ENCODE measurements at regions not wholly inside any gene's neighbourhood (a gene's known extent, or its start where the extent isn't known, plus 50 kb on each side); places are given as distances from the start of the nearest gene placed in this dataset.

DNA sequence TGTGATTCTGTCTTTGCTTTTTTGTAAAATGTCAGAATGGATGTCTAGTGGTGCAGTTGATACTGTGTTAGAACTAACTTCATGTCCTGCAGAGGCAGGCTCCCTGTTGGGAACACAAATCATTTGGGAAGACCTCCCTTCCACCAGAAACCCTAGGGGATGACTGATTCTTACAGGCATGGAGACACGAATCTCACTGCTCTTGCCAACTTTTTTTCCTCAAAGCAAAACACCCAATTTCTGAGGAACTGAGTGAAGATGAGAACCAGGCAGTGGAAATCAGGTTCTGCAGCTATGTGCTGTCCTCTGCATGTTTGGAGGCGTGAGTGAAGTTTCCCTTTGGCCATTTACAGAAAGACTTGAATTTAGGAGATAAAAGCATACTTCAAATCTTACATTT lies 87.5 kb upstream of the CSNK1A1L start:
- TF ChIP-seq EGR1 (IDR thresholded peaks at IDR 0.05) (no peak), EP300 (IDR thresholded peaks at IDR 0.05; ENCODE audit: borderline replicate concordance) (no peak), CREB1 (IDR thresholded peaks at IDR 0.05; ENCODE audit: low read depth) (no peak), TAF1 (IDR thresholded peaks at IDR 0.05; ENCODE audit: low read depth) (no peak), CEBPB (IDR thresholded peaks at IDR 0.05) (no peak), NFIC (IDR thresholded peaks at IDR 0.05) (no peak), TCF12 (IDR thresholded peaks at IDR 0.05; ENCODE audit: low read depth) (no peak), FOXM1 (IDR thresholded peaks at IDR 0.05; ENCODE audit: borderline replicate concordance, low read depth) (no peak)

DNA sequence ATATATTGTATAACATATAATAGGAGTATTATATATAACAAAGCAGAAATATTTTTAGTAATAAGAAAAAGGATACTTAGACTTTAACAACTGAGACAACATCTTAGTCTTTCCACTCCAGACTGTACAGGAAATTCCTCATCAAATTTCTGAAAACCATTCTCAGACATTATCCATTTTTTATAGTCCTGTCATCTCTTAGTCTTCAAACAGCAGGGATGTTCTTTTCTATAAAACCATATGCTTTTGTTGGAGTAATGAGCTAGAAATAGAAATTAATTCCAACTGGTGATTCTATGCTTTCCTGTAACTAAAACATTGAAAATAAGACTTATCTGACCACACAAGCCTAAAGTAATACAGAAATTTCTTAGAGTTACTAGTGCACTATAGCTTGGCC lies 82.2 kb upstream of the CSNK1A1L start:
- TF ChIP-seq NFIC (IDR thresholded peaks at IDR 0.05) (no peak), FOXM1 (IDR thresholded peaks at IDR 0.05; ENCODE audit: borderline replicate concordance, low read depth) (no peak), RAD21 (IDR thresholded peaks at IDR 0.05; ENCODE audit: low read depth) (no peak), CEBPB (IDR thresholded peaks at IDR 0.05) (no peak), TAF1 (IDR thresholded peaks at IDR 0.05; ENCODE audit: low read depth) (no peak), EGR1 (IDR thresholded peaks at IDR 0.05) (no peak), EP300 (IDR thresholded peaks at IDR 0.05; ENCODE audit: borderline replicate concordance) (no peak), TEAD4 (IDR thresholded peaks at IDR 0.05) (no peak), ZBTB7A (IDR thresholded peaks at IDR 0.05; ENCODE audit: low read depth) (no peak), CREB1 (IDR thresholded peaks at IDR 0.05; ENCODE audit: low read depth) (no peak), TCF12 (IDR thresholded peaks at IDR 0.05; ENCODE audit: low read depth) (no peak), YY1 (IDR thresholded peaks at IDR 0.05; ENCODE audit: low read depth) (no peak)
- TF ChIP-seq, protein P1, sequence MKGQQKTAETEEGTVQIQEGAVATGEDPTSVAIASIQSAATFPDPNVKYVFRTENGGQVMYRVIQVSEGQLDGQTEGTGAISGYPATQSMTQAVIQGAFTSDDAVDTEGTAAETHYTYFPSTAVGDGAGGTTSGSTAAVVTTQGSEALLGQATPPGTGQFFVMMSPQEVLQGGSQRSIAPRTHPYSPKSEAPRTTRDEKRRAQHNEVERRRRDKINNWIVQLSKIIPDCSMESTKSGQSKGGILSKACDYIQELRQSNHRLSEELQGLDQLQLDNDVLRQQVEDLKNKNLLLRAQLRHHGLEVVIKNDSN (IDR thresholded peaks at IDR 0.05): no peak
- TF ChIP-seq, protein P2, sequence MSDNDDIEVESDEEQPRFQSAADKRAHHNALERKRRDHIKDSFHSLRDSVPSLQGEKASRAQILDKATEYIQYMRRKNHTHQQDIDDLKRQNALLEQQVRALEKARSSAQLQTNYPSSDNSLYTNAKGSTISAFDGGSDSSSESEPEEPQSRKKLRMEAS (IDR thresholded peaks at IDR 0.05): no peak
- TF ChIP-seq, protein P3, sequence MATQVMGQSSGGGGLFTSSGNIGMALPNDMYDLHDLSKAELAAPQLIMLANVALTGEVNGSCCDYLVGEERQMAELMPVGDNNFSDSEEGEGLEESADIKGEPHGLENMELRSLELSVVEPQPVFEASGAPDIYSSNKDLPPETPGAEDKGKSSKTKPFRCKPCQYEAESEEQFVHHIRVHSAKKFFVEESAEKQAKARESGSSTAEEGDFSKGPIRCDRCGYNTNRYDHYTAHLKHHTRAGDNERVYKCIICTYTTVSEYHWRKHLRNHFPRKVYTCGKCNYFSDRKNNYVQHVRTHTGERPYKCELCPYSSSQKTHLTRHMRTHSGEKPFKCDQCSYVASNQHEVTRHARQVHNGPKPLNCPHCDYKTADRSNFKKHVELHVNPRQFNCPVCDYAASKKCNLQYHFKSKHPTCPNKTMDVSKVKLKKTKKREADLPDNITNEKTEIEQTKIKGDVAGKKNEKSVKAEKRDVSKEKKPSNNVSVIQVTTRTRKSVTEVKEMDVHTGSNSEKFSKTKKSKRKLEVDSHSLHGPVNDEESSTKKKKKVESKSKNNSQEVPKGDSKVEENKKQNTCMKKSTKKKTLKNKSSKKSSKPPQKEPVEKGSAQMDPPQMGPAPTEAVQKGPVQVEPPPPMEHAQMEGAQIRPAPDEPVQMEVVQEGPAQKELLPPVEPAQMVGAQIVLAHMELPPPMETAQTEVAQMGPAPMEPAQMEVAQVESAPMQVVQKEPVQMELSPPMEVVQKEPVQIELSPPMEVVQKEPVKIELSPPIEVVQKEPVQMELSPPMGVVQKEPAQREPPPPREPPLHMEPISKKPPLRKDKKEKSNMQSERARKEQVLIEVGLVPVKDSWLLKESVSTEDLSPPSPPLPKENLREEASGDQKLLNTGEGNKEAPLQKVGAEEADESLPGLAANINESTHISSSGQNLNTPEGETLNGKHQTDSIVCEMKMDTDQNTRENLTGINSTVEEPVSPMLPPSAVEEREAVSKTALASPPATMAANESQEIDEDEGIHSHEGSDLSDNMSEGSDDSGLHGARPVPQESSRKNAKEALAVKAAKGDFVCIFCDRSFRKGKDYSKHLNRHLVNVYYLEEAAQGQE (IDR thresholded peaks at IDR 0.05; ENCODE audit: low read depth): no peak

DNA sequence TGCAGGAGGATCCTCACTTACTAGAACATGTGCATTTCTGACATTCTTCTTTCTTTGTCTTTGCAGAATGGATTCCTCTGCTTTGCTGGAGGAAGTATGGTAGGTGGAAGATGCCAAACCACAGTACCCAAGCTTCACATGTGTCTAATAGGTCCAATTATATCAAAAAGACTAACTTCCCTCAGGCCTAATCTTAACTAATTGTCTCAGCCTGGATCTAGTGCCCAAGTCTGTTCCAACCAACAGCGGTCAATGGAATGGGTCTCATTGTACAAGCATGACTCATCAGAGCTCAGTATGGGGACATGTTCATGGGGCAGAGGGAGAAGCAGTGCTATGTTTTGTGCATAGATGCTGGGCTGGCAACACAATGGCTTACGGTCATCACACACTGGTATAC lies 81.6 kb upstream of the CSNK1A1L start:
- TF ChIP-seq RAD21 (IDR thresholded peaks at IDR 0.05; ENCODE audit: low read depth): no peak
- no peak for TF ChIP-seq EP300 (IDR thresholded peaks at IDR 0.05; ENCODE audit: borderline replicate concordance)
- no peak for TF ChIP-seq FOXM1 (IDR thresholded peaks at IDR 0.05; ENCODE audit: borderline replicate concordance, low read depth)
- TF ChIP-seq, protein P3 (IDR thresholded peaks at IDR 0.05; ENCODE audit: low read depth): no peak
- TF ChIP-seq EGR1 (IDR thresholded peaks at IDR 0.05): no peak
- no peak for TF ChIP-seq NFIC (IDR thresholded peaks at IDR 0.05)
- no peak for TF ChIP-seq CEBPB (IDR thresholded peaks at IDR 0.05)
- no peak for TF ChIP-seq YY1 (IDR thresholded peaks at IDR 0.05; ENCODE audit: low read depth)
- TF ChIP-seq, protein P2 (IDR thresholded peaks at IDR 0.05): no peak
- TF ChIP-seq TCF12 (IDR thresholded peaks at IDR 0.05; ENCODE audit: low read depth): no peak
- TF ChIP-seq ZBTB7A (IDR thresholded peaks at IDR 0.05; ENCODE audit: low read depth): no peak
- TF ChIP-seq TEAD4 (IDR thresholded peaks at IDR 0.05): no peak
- no peak for TF ChIP-seq TAF1 (IDR thresholded peaks at IDR 0.05; ENCODE audit: low read depth)
- no peak for TF ChIP-seq CREB1 (IDR thresholded peaks at IDR 0.05; ENCODE audit: low read depth)
- TF ChIP-seq, protein P1 (IDR thresholded peaks at IDR 0.05): no peak

DNA sequence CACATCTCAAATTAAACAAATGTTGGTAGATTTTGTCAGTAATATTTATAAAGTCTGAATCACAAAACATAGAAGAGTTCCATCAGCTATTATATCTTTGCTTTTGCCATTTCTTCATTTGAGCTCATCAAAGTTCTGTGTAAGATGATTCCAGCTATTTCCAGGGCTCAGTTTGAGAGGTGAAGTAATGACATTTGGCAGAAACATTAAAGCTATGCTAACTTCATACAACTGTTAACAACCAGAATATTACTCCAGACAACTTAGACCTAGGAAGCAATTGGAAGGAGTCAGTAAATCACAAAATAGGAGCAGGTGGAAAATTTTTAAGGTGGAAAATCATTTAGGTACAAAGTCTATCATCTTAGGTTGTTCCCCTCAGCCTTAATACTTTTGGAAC lies 76.2 kb upstream of the CSNK1A1L start:
- TF ChIP-seq, protein P3 (IDR thresholded peaks at IDR 0.05; ENCODE audit: low read depth): no peak
- no peak for TF ChIP-seq TEAD4 (IDR thresholded peaks at IDR 0.05)

DNA sequence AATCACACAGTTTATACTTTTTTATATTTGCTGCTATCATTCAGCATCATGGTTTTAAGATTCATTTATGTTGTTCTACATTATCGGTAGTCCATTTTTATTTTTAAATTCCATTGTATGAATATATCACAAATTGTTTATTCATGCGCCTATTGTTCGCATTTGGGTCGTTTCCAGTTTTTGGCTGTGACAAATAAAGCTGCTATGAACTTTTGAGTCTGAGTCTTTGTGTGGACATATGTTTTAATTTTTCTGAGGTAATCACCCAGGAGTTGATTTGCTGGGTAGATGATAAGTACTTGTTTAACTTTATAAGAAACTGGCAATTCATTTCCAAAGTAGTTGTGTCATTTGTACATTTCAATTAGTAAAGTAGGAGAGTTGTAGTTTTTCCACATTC lies 74.2 kb upstream of the CSNK1A1L start:
- TF ChIP-seq TEAD4 (IDR thresholded peaks at IDR 0.05) (no peak), RAD21 (IDR thresholded peaks at IDR 0.05; ENCODE audit: low read depth) (no peak), TAF1 (IDR thresholded peaks at IDR 0.05; ENCODE audit: low read depth) (no peak), CREB1 (IDR thresholded peaks at IDR 0.05; ENCODE audit: low read depth) (no peak), ZBTB7A (IDR thresholded peaks at IDR 0.05; ENCODE audit: low read depth) (no peak), EP300 (IDR thresholded peaks at IDR 0.05; ENCODE audit: borderline replicate concordance) (no peak), EGR1 (IDR thresholded peaks at IDR 0.05) (no peak)
- TF ChIP-seq, protein P1 (IDR thresholded peaks at IDR 0.05): no peak
- TF ChIP-seq, protein P2 (IDR thresholded peaks at IDR 0.05): no peak
- TF ChIP-seq, protein P3 (IDR thresholded peaks at IDR 0.05; ENCODE audit: low read depth): no peak

All from Ishikawa (cell line).